Thymus (tissue), 11 donors: ENCODE measurements at regions not wholly inside any gene's neighbourhood (a gene's known extent, or its start where the extent isn't known, plus 50 kb on each side); places are given as distances from the start of the nearest gene placed in this dataset.
"Not testable (repeated sequence)": the region's sequence is repeated elsewhere in the genome, so short reads cannot be mapped to it uniquely, and the experiment has no call there.

Experiments
- DNase-seq, 9 donors: peaks; one replicate each; pipeline ENCODE4 v3.0.0-alpha.2; 2013; ENCODE audit warnings: low spot score in 9 of 9, low read depth in 6 of 9, missing footprints in 1 of 9
- H3K27ac ChIP-seq, 2 donors: one replicate each; pipeline ENCODE4 v1.5.1; 2013; ENCODE audit warnings: control low read depth in 1 of 2, low read depth in 1 of 2, low read length in 1 of 2, mild to moderate bottlenecking in 1 of 2, moderate library complexity in 1 of 2
- H3K27me3 ChIP-seq, 2 donors: one replicate each; pipeline ENCODE4 v1.5.1; 2013; ENCODE audit warnings: low read length in 1 of 2; ENCODE audit not compliant: control insufficient read depth in 2 of 2, insufficient read depth in 1 of 2
- H3K36me3 ChIP-seq, 2 donors: one replicate each; pipeline ENCODE4 v1.5.1; 2013; ENCODE audit warnings: low read length in 1 of 2, mild to moderate bottlenecking in 1 of 2, moderate library complexity in 1 of 2; ENCODE audit not compliant: control insufficient read depth in 2 of 2, insufficient read depth in 2 of 2
- H3K4me1 ChIP-seq, 2 donors: one replicate each; pipeline ENCODE4 v1.5.1; 2013; ENCODE audit warnings: low read length in 2 of 2; ENCODE audit not compliant: control insufficient read depth in 2 of 2, insufficient read depth in 2 of 2
- H3K4me3 ChIP-seq, 2 donors: one replicate each; pipeline ENCODE4 v1.5.1; 2013; ENCODE audit warnings: low read length in 2 of 2, control low read depth in 1 of 2, mild to moderate bottlenecking in 1 of 2
- H3K9me3 ChIP-seq, 2 donors: one replicate each; pipeline ENCODE4 v1.5.1; 2013; ENCODE audit warnings: low read length in 1 of 2, mild to moderate bottlenecking in 1 of 2; ENCODE audit not compliant: control insufficient read depth in 2 of 2, insufficient read depth in 1 of 2
- WGBS: extraction: QIAGEN DNeasy Blood & Tissue Kit; methylation state at CpG from one replicate; pipeline ENCODE4 v1.1.7; 2013; 5-methylcytosine and 5-hydroxymethylcytosine counted together
- donor health status: healthy.

DNA sequence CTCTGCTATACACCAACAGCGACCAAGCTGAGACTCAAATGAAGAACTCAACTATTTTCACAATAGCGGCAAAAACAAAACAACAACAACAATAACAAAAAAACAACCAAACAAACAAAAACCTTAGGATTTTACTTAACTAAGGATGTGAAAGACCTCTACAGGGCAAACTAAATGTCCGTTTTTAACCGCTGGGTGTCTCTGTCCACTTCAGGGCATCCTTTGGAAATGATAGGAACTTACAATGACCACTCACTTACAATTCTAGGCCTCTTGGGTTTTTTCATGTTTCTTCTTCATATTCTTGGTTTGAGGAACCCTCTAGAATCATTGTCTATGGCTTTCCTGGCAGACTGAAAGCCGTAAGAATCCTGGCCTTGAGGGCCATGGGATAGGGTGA is 134.0 kb upstream of the FAM78B start:
- no peak for DNase-seq
- Histone ChIP-seq H3K27me3 (no peaks in the 10 kb centered on the region), H3K9me3 (no peaks in the 10 kb centered on the region), H3K4me3 (no peak overlapping the region), H3K27ac (no peak overlapping the region), H3K4me1 (no peaks in the 10 kb centered on the region), H3K36me3 (no peaks in the 10 kb centered on the region)
- WGBS, result 95% methylated on average over 5 of the region's 5 CpGs

DNA sequence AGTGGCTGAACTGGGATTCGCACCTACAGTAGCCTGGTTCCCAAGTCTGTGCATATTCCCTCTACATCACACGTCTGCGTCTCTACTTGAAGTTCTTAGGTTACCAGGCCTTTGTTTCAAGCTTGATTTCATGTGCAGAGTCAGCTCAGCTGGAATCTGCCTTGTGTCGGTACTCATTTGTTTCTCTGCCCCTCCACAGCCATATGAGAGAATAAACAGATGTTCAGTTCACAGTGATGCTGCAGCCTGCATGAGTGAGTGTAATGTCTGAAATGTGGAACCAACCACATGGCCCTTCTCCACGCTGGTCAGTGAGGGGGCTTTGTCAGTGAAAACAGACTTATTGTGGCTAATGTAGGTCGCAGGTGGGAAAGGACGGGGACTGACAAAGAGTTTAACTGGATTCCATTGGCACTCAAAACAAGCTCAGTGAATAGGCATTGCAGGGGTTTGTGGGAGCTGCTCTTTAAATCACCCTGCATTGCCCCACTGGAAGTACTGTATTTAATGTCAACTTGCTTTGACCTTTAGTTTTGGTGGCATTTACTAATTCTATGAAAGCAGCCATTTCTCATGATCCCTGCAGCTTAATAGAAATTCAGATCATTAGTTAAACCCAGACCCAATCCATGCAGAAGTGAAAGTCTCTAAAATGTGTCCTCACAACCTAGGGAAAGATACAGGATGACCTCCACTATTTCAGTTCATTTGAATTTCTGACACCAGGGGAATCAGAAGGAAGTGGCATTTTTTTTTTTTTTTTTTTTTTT is 136.4 kb upstream of the FAM78B start:
- H3K9me3 ChIP-seq, result no peaks in the 10 kb centered on the region
- no peaks in the 10 kb centered on the region for H3K36me3 ChIP-seq
- no peak overlapping the region for H3K27ac ChIP-seq
- no peak overlapping the region for H3K4me3 ChIP-seq
- no peaks in the 10 kb centered on the region for H3K27me3 ChIP-seq
- no peak for DNase-seq
- no peaks in the 10 kb centered on the region for H3K4me1 ChIP-seq
- 80% methylated on average over 7 of the region's 7 CpGs for WGBS

DNA sequence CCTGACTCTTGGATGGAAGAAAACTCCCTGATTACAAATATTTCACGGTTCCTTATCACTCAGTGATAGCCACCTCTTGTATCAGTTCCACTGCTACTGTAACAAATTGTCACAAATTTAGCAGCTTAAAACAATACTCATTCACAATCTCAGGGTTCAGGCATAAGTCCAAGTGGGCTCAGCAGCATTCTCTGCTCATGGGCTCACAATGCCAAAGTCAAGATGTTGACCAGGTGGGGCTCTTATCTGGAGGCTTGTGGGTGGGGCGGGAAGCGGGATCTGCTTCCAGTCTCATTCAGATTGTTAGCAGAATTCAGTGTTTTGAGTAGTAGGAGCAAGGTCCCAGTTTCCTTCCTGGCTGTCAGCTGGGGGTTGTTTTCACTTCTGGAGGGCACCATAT is 137.3 kb upstream of the FAM78B start:
- H3K27me3 ChIP-seq, result no peaks in the 10 kb centered on the region
- no peaks in the 10 kb centered on the region for H3K36me3 ChIP-seq
- no peak overlapping the region for H3K27ac ChIP-seq
- 89% methylated on average over 3 of the region's 3 CpGs for WGBS
- H3K9me3 ChIP-seq, result no peaks in the 10 kb centered on the region
- H3K4me3 ChIP-seq, result no peak overlapping the region
- no peak for DNase-seq
- no peaks in the 10 kb centered on the region for H3K4me1 ChIP-seq

DNA sequence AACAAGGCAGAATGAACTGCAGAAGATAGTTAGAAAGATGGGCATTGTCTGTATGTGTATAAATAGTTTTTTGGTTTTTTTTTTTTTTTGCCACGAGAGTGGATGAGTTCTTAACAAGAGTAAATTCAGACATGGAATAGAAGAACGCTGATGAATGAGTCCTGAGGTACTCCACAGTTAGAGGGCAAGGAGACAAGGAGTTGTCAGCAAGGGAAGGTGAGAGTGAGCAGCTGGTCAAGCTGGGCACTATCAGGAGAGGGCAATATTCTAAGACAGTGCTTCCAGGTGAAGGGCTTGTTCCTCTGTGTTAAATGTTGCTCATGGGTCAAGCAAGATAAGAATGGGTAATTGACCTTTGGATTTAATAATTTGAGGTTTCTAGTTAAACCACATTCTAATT is 138.6 kb upstream of the FAM78B start:
- H3K4me3 ChIP-seq, result no peak overlapping the region
- 85% methylated on average over 2 of the region's 2 CpGs for WGBS
- H3K27ac ChIP-seq, result no peak overlapping the region
- no peak for DNase-seq
- H3K4me1 ChIP-seq, result no peaks in the 10 kb centered on the region
- no peaks in the 10 kb centered on the region for H3K27me3 ChIP-seq
- H3K36me3 ChIP-seq, result no peaks in the 10 kb centered on the region
- H3K9me3 ChIP-seq, result no peaks in the 10 kb centered on the region

DNA sequence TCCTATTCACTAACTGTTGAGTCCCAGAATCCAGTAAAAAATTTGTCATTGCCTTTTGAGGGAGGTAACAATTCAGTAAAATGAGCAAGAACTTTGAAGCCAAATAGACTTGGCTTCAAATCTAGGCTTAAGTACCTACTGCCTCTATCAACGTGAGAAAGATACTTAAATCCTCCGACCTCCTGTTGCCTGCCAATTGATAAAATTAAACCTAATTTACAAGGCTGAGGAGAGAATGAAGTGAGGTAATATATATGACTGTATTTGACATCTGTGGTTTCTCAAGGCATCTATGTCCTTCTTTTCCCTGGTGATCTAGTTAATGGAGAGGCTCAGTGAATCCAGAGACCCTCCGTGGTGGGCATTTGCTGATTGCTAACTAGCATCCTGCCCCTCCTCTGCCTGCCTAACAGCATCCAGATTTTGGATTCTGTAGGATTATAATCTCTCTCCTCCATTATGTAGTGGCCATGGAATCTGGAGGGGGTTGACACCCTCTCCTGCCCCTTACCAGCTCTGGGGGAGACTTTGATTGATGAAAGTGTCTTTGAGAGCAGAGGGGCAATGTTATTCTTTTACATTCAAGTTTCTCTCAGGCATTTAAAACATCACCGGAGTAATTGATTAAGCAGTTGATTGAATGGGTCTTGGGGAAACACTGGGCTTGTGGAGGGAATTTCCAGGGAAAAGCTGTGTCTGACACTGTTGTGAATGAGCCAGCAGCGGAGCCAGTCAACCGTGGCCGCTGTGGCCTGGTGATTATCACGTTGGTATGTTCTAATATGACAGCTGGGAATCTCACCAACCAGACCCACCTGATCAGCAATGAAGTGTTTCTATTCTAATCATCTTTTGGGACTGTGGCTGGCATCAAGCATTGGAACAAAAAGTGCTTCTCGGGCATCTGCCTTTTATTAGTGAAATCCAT is 140.7 kb upstream of the FAM78B start:
- H3K27ac ChIP-seq, result no peak overlapping the region
- H3K27me3 ChIP-seq, result no peaks in the 10 kb centered on the region
- no peaks in the 10 kb centered on the region for H3K9me3 ChIP-seq
- no peaks in the 10 kb centered on the region for H3K4me1 ChIP-seq
- H3K4me3 ChIP-seq, result no peak overlapping the region
- H3K36me3 ChIP-seq, result no peaks in the 10 kb centered on the region
- 86% methylated on average over 9 of the region's 9 CpGs for WGBS
- no peak for DNase-seq

DNA sequence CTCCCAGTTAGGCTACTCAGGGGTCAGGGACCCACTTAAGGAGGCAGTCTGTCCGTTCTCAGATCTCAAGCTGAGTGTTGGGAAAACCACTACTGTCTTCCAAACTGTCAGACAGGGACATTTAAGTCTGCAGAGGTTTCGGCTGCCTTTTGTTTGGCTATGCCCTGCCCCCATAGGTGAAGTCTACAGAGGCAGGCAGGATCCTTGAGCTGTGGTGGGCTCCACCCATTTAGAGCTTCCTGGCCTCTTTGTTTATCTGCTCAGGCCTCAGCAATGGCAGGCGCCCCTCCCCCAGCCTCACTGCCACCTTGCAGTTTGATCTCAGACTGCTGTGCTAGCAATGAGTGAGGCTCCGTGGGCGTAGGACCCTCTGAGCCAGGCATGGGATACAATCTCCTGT is 149.5 kb upstream of the FAM78B start:
- DNase-seq, H3K4me3 ChIP-seq, H3K27ac ChIP-seq, H3K9me3 ChIP-seq, H3K4me1 ChIP-seq, H3K27me3 ChIP-seq, H3K36me3 ChIP-seq: not testable (repeated sequence)
- WGBS, result 86% methylated on average over 5 of the region's 5 CpGs

DNA sequence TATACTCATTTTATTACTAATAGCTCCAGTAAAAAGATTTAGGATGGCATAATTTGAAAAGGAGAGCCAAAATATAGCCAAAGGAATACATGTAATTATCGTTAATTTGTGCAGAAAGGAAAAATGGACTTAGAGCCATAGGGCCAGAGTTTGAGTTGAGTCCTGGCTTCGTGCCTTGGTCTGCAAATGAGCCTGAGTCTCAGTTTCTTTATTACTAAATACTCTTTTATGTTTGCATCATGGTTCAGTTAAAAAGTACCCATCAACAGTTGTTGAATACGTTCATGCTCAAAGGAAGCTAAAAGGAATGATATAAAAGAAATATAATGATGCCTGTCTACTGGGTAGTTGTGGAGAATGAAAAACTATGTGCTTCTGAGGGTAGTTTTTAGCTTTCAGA is 155.7 kb upstream of the FAM78B start:
- no peak overlapping the region for H3K27ac ChIP-seq
- no peak overlapping the region for H3K4me3 ChIP-seq
- WGBS, result 81% methylated on average over 3 of the region's 3 CpGs
- no peaks in the 10 kb centered on the region for H3K4me1 ChIP-seq
- H3K9me3 ChIP-seq, result no peaks in the 10 kb centered on the region
- no peaks in the 10 kb centered on the region for H3K36me3 ChIP-seq
- no peaks in the 10 kb centered on the region for H3K27me3 ChIP-seq
- DNase-seq, result no peak

DNA sequence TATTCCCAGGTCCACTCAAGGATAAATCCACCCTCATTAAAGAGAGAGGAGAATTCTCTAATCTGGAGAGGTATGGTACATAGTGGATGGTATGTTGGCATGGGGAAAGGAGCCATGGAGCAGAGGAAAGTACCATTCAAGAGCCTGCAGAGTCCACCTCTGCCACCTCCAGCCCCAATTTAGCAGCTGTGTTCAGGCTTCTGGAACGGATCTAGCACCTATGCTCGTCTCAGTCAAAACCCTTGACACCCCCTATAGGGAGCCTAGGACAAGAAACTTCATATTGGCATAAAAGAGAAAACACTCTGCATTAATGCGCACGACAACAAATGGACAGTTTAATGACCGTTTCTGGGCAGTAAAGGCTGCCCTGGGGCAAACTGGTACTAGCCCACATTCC is 161.1 kb upstream of the FAM78B start:
- Histone ChIP-seq H3K27me3 (no peaks in the 10 kb centered on the region), H3K4me1 (no peaks in the 10 kb centered on the region), H3K4me3 (no peak overlapping the region), H3K36me3 (no peaks in the 10 kb centered on the region), H3K27ac (no peak overlapping the region), H3K9me3 (no peaks in the 10 kb centered on the region)
- DNase-seq, result no peak
- 80% methylated on average over 5 of the region's 5 CpGs for WGBS

- Histone ChIP-seq H3K27ac (no peak overlapping the region), H3K9me3 (no peaks in the 10 kb centered on the region), H3K4me1 (no peaks in the 10 kb centered on the region), H3K4me3 (no peak overlapping the region), H3K36me3 (no peaks in the 10 kb centered on the region), H3K27me3 (no peaks in the 10 kb centered on the region)
- no peak for DNase-seq
- WGBS, result 96% methylated on average over 1 of the region's 1 CpG
Measured at GRCh38 chr1:166328956-166329355, 162.2 kb upstream of the FAM78B start.
